ENCODE measurements at regions not wholly inside any gene's neighbourhood (a gene's known extent, or its start where the extent isn't known, plus 50 kb on each side); places are given as distances from the start of the nearest gene placed in this dataset.

GRCh38 chr13:53159431-53159830 is 130.8 kb downstream of the OLFM4 start:
- H3K27me3 Mint-ChIP-seq = peaks cover 2% of the 10 kb centered on the region
- H3K36me3 Mint-ChIP-seq = no peaks in the 10 kb centered on the region
- no peak overlapping the region for H3K4me3 Mint-ChIP-seq
- CTCF ChIA-PET = no interaction called here
- H3K4me1 Mint-ChIP-seq = no peaks in the 10 kb centered on the region
- H3K27ac Mint-ChIP-seq = no peak overlapping the region
- H3K9me3 Mint-ChIP-seq (ENCODE audit: low read depth) = peaks cover 5% of the 10 kb centered on the region
- DNase-seq (no peak), ATAC-seq (no peak)

DNA sequence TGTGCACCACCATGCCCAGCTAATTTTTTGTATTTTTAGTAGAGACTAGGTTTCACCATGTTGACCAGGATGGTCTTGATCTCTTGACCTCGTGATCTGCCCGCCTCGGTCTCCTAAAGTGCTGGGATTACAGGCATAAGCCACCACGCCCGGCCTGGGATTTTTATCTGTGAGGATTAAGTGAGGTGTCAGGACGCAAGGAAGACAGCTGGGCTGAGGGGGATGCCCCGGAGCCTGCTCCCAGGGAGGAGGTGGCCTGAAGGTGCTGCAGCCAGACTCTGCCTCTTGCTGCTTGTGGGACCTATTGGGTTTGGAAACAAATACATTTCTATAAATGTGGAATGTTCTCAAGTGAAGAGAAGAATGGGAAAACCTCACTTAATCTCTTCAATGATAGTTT is 131.6 kb downstream of the OLFM4 start:
- CTCF ChIA-PET = no interaction called here
- Mint-ChIP-seq H3K9me3 (ENCODE audit: low read depth) (peaks cover 5% of the 10 kb centered on the region), H3K4me1 (no peaks in the 10 kb centered on the region), H3K27me3 (peaks cover 3% of the 10 kb centered on the region), H3K4me3 (no peak overlapping the region), H3K36me3 (no peaks in the 10 kb centered on the region), H3K27ac (no peak overlapping the region)
- DNase-seq = no peak
- no peak for ATAC-seq

- H3K27ac Mint-ChIP-seq = no peak overlapping the region
- peaks cover 3% of the 10 kb centered on the region for H3K27me3 Mint-ChIP-seq
- peaks cover 5% of the 10 kb centered on the region for H3K9me3 Mint-ChIP-seq (ENCODE audit: low read depth)
- DNase-seq (no peak), ATAC-seq (no peak)
- no peaks in the 10 kb centered on the region for H3K4me1 Mint-ChIP-seq
- H3K4me3 Mint-ChIP-seq = no peak overlapping the region
- CTCF ChIA-PET = no interaction called here
- H3K36me3 Mint-ChIP-seq = no peaks in the 10 kb centered on the region
Measured at GRCh38 chr13:53161251-53161650, 132.6 kb downstream of the OLFM4 start.

DNA sequence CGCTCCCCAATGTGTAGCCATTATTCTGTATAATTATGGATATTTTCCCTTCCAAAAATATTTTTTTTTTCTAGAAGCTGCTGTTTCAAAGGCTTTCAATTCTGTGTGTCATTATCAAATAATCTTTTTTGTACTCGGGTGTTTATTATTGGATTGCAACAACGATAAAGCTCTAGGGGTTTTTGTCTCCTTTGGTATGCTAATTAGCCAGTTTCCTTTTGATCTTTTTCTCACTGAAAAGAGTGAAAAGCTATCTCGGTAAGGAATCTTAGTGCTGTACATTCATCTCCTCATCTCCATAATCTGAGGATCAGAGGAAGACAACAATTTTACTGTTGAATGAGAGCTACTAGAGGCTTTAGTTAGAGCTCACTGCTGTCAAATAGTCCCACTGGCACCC is 136.6 kb downstream of the OLFM4 start:
- Mint-ChIP-seq H3K4me1 (no peaks in the 10 kb centered on the region), H3K36me3 (no peaks in the 10 kb centered on the region), H3K27ac (no peak overlapping the region), H3K27me3 (peaks cover 3% of the 10 kb centered on the region), H3K9me3 (ENCODE audit: low read depth) (no peaks in the 10 kb centered on the region), H3K4me3 (no peak overlapping the region)
- ATAC-seq (no peak), DNase-seq (no peak)
- CTCF ChIA-PET = no interaction called here

- Mint-ChIP-seq H3K9me3 (ENCODE audit: low read depth) (no peaks in the 10 kb centered on the region), H3K36me3 (no peaks in the 10 kb centered on the region), H3K27ac (no peak overlapping the region), H3K4me3 (no peak overlapping the region), H3K4me1 (no peaks in the 10 kb centered on the region), H3K27me3 (peaks cover 3% of the 10 kb centered on the region)
- ATAC-seq = no peak
- CTCF ChIA-PET = no interaction called here
- DNase-seq = no peak
Measured at GRCh38 chr13:53167561-53167960, 138.9 kb downstream of the OLFM4 start.

GRCh38 chr13:53170910-53171309 is 142.3 kb downstream of the OLFM4 start:
- DNase-seq = no peak
- no peak overlapping the region for H3K27ac Mint-ChIP-seq
- ATAC-seq = no peak
- H3K4me1 Mint-ChIP-seq = no peaks in the 10 kb centered on the region
- H3K9me3 Mint-ChIP-seq (ENCODE audit: low read depth) = peaks cover 2% of the 10 kb centered on the region
- no peak overlapping the region for H3K4me3 Mint-ChIP-seq
- CTCF ChIA-PET = no interaction called here
- H3K36me3 Mint-ChIP-seq = no peaks in the 10 kb centered on the region
- H3K27me3 Mint-ChIP-seq = no peaks in the 10 kb centered on the region

DNA sequence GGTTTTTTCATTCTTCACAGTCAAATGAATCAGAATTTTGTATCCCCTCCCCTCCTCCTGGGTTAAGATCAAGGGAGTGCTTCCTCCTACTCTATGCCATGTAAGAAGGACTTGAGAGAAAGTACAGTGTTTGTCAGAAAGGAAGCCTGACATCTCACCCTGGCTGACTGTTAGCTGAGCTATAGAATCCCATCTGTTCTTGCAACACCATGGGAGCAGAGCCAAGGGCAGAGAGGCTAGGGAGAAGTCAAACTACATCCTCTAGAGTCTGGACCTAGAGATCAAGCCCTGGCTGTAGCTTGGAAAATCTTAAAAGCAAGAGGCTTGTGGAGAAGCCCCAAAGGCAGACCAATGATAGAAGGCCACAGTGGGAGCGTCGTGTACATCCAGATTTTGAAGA is 145.9 kb downstream of the OLFM4 start:
- CTCF ChIA-PET = no interaction called here
- no peaks in the 10 kb centered on the region for H3K27me3 Mint-ChIP-seq
- H3K9me3 Mint-ChIP-seq (ENCODE audit: low read depth) = peaks cover 2% of the 10 kb centered on the region
- ATAC-seq (no peak), DNase-seq (no peak)
- no peak overlapping the region for H3K4me3 Mint-ChIP-seq
- no peak overlapping the region for H3K27ac Mint-ChIP-seq
- H3K36me3 Mint-ChIP-seq = no peaks in the 10 kb centered on the region
- no peaks in the 10 kb centered on the region for H3K4me1 Mint-ChIP-seq

GRCh38 chr13:53180684-53181083 is 152.1 kb downstream of the OLFM4 start:
- Mint-ChIP-seq H3K36me3 (no peaks in the 10 kb centered on the region), H3K9me3 (ENCODE audit: low read depth) (no peaks in the 10 kb centered on the region), H3K4me1 (no peaks in the 10 kb centered on the region), H3K27me3 (no peaks in the 10 kb centered on the region), H3K4me3 (no peak overlapping the region), H3K27ac (no peak overlapping the region)
- no peak for ATAC-seq
- CTCF ChIA-PET = no interaction called here
- no peak for DNase-seq

- H3K9me3 Mint-ChIP-seq (ENCODE audit: low read depth) = no peaks in the 10 kb centered on the region
- CTCF ChIA-PET = no interaction called here
- ATAC-seq (no peak), DNase-seq (no peak)
- no peak overlapping the region for H3K27ac Mint-ChIP-seq
- no peak overlapping the region for H3K4me3 Mint-ChIP-seq
- H3K36me3 Mint-ChIP-seq = no peaks in the 10 kb centered on the region
- peaks cover 3% of the 10 kb centered on the region for H3K27me3 Mint-ChIP-seq
- no peaks in the 10 kb centered on the region for H3K4me1 Mint-ChIP-seq
Measured at GRCh38 chr13:53182724-53183123, 154.1 kb downstream of the OLFM4 start.

DNA sequence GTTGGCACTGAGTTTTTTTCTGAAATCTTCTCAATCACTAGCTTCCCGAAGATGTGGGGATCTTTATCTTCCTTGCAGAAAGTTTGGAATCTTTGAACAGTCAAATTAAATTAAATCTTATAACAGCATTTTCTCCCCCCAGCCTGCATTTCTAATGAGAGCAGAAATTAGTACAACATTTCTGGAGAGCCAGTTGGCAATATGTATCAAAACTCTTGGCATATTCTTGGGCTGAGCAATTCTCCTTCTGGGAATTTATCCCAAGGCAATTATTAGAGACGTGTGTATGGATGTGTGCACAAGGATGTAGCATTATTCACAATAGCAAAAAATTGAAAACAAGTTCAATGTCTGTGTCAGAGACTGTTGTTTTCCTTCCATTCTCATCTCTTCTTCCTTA is 159.5 kb downstream of the OLFM4 start:
- Mint-ChIP-seq H3K27me3 (peaks cover 3% of the 10 kb centered on the region), H3K4me3 (no peak overlapping the region)
- CTCF ChIA-PET = no interaction called here

DNA sequence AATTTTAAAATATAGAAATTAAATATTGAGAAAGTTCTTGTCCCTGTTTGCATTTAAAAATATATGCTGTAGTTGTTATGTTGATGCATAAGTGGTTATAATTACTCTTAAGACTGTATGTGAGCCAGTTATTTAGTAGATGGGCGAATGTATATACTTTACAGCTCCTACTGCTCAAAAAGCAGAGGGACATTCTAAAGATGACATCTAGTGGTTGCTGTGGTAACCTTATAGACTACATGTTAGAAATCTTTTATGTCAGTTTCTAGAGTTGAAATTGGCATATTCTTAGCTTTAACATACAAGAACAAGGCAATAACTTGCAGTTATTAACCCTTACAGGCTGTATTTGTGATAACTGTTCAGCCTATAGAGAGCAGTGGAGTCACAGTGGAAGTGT is 160.5 kb downstream of the OLFM4 start:
- no peak overlapping the region for H3K27ac Mint-ChIP-seq
- CTCF ChIA-PET = no interaction called here
- peaks cover 3% of the 10 kb centered on the region for H3K27me3 Mint-ChIP-seq
- no peak for DNase-seq
- no peaks in the 10 kb centered on the region for H3K9me3 Mint-ChIP-seq (ENCODE audit: low read depth)
- no peaks in the 10 kb centered on the region for H3K36me3 Mint-ChIP-seq
- no peak overlapping the region for H3K4me3 Mint-ChIP-seq
- no peaks in the 10 kb centered on the region for H3K4me1 Mint-ChIP-seq
- no peak for ATAC-seq

More for the DNA sequence above, 159.5 kb downstream of the OLFM4 start:
- DNase-seq = no peak
- H3K4me1 Mint-ChIP-seq = no peaks in the 10 kb centered on the region
- no peaks in the 10 kb centered on the region for H3K9me3 Mint-ChIP-seq (ENCODE audit: low read depth)
- no peak overlapping the region for H3K27ac Mint-ChIP-seq
- ATAC-seq = no peak
- no peaks in the 10 kb centered on the region for H3K36me3 Mint-ChIP-seq

- Mint-ChIP-seq H3K27ac (no peak overlapping the region), H3K9me3 (ENCODE audit: low read depth) (no peaks in the 10 kb centered on the region), H3K27me3 (peaks cover 3% of the 10 kb centered on the region), H3K4me3 (no peak overlapping the region), H3K36me3 (no peaks in the 10 kb centered on the region), H3K4me1 (no peaks in the 10 kb centered on the region)
- CTCF ChIA-PET = no interaction called here
- DNase-seq (no peak), ATAC-seq (no peak)
Measured at GRCh38 chr13:53191091-53191490, 162.5 kb downstream of the OLFM4 start.

DNA sequence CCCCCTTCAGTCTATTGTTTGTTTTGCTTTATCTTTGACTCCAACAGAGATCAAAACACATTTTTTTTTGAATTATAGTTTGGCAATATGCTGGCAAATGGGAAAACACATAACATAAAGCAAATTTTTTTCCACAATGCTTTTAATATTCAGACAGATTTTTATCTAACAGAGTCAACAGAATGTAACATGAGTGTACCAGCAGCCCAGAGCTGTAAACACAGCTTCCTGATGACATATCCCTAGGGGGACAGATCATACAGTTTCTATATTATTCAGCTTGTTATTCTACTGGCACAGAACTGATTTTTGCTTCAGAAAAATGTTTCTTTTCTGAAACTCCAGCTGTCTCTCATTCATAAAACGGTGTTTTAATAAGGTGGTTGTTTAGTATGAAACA is 168.8 kb downstream of the OLFM4 start:
- no peaks in the 10 kb centered on the region for H3K4me1 Mint-ChIP-seq
- CTCF ChIA-PET = no interaction called here
- H3K9me3 Mint-ChIP-seq (ENCODE audit: low read depth) = no peaks in the 10 kb centered on the region
- no peak overlapping the region for H3K4me3 Mint-ChIP-seq
- H3K27ac Mint-ChIP-seq = no peak overlapping the region
- no peak for DNase-seq
- H3K27me3 Mint-ChIP-seq = peaks cover 3% of the 10 kb centered on the region
- no peaks in the 10 kb centered on the region for H3K36me3 Mint-ChIP-seq
- ATAC-seq = no peak

DNA sequence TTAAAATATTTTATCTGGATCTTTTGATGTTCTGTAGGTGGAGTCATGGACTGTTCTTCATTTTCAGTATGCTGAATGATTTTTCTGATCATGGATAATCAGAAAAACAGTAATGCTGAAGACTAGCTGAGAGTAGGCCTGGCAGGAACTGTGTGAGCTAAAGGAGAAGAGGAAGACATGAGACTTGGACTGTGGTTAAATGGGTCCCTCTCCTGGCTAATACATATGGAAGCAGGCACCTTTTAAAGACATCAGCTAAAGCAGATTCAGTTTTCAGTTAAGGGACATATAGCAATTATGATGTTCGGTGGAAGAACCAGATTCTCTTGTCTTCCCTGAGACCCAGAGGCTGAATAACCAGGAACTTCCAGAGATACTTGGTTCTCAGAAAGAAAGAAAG is 169.4 kb downstream of the OLFM4 start:
- H3K36me3 Mint-ChIP-seq = no peaks in the 10 kb centered on the region
- H3K27ac Mint-ChIP-seq = no peak overlapping the region
- H3K27me3 Mint-ChIP-seq = peaks cover 3% of the 10 kb centered on the region
- H3K4me3 Mint-ChIP-seq = no peak overlapping the region
- no peak for ATAC-seq
- no peaks in the 10 kb centered on the region for H3K4me1 Mint-ChIP-seq
- CTCF ChIA-PET = no interaction called here
- no peak for DNase-seq
- H3K9me3 Mint-ChIP-seq (ENCODE audit: low read depth) = no peaks in the 10 kb centered on the region

DNA sequence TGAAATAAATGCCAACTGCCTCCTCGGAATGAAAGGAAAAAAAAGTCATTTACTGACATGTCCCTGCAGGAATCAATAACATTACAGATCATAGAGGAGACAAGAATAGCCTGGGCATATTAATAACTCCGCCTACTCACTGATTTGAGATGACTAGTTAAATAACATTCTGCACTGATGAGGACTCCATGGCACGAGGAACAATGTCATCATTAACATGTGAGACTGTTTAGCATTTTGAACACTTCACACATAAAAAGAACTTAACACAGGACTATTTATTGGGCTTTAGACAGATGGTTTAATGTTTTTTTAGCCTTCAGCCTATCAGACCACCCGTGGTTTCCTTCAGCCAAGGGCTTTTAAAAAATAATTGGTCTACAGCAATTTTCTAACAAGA is 170.1 kb downstream of the OLFM4 start:
- Mint-ChIP-seq H3K4me1 (no peaks in the 10 kb centered on the region), H3K4me3 (no peak overlapping the region), H3K27ac (no peak overlapping the region), H3K9me3 (ENCODE audit: low read depth) (no peaks in the 10 kb centered on the region), H3K36me3 (no peaks in the 10 kb centered on the region), H3K27me3 (peaks cover 3% of the 10 kb centered on the region)
- no peak for ATAC-seq
- DNase-seq = no peak
- CTCF ChIA-PET = no interaction called here
